Left ventricle myocardium inferior (tissue), 1 donor: ENCODE measurements at regions not wholly inside any gene's neighbourhood (a gene's known extent, or its start where the extent isn't known, plus 50 kb on each side); places are given as distances from the start of the nearest gene placed in this dataset.

Experiments used
- DNase-seq: peaks from one replicate; pipeline ENCODE4 v3.0.0-alpha.2; 2020
- H3K27ac ChIP-seq: fragments of 200-600 bp; replicated peaks from 2 replicates; pipeline ENCODE4 v1.8.0; 2021
- H3K27me3 ChIP-seq: fragments of 200-600 bp; 2 replicates; pipeline ENCODE4 v1.8.0; 2021; ENCODE audit warnings: low read depth
- H3K36me3 ChIP-seq: fragments of 200-600 bp; 2 replicates; pipeline ENCODE4 v1.8.0; 2021
- H3K4me1 ChIP-seq: fragments of 200-600 bp; 2 replicates; pipeline ENCODE4 v1.8.0; 2021
- H3K4me3 ChIP-seq: fragments of 200-600 bp; 2 replicates; pipeline ENCODE4 v1.8.0; 2021; ENCODE audit warnings: mild to moderate bottlenecking, moderate library complexity
- H3K9me3 ChIP-seq: fragments of 200-600 bp; replicated peaks from 2 replicates; pipeline ENCODE4 v1.8.0; 2021
- CTCF ChIP-seq: fragments of 200-600 bp; IDR thresholded peaks from 2 replicates; pipeline ENCODE4 v1.8.0; 2021; ENCODE audit warnings: antibody characterized with exemption, mild to moderate bottlenecking, borderline replicate concordance
- intact Hi-C: fragments of 100-400 bp; cut with micrococcal nuclease; formaldehyde crosslinking; loops from one replicate; pipeline ENCODE4 v1.11.0; 2022
- donor health status: DM: no; HTN: yes; CAD: no; lungs with severe emphysema.

GRCh38 chr12:60265741-60266140, 669.9 kb downstream of the SLC16A7 start:
- H3K27ac ChIP-seq, result no peak overlapping the region
- intact Hi-C loops, result no loop called here
- H3K9me3 ChIP-seq, result peaks cover 6% of the 10 kb centered on the region
- no peaks in the 10 kb centered on the region for H3K36me3 ChIP-seq
- no peaks in the 10 kb centered on the region for H3K27me3 ChIP-seq
- no peak overlapping the region for H3K4me3 ChIP-seq
- no peak for DNase-seq
- no peaks in the 10 kb centered on the region for H3K4me1 ChIP-seq
- no peak for TF ChIP-seq CTCF

- no peaks in the 10 kb centered on the region for H3K4me1 ChIP-seq
- intact Hi-C loops, result no loop called here
- no peak for DNase-seq
- no peak overlapping the region for H3K4me3 ChIP-seq
- H3K27ac ChIP-seq, result no peak overlapping the region
- H3K36me3 ChIP-seq, result no peaks in the 10 kb centered on the region
- no peaks in the 10 kb centered on the region for H3K27me3 ChIP-seq
- no peak for TF ChIP-seq CTCF
- peaks cover 8% of the 10 kb centered on the region for H3K9me3 ChIP-seq
Measured at GRCh38 chr12:60266381-60266852, 670.6 kb downstream of the SLC16A7 start.

GRCh38 chr12:60269611-60270269, 673.9 kb downstream of the SLC16A7 start:
- Histone ChIP-seq H3K27me3 (no peaks in the 10 kb centered on the region), H3K36me3 (no peaks in the 10 kb centered on the region), H3K9me3 (peaks cover 8% of the 10 kb centered on the region), H3K27ac (no peak overlapping the region), H3K4me3 (no peak overlapping the region), H3K4me1 (no peaks in the 10 kb centered on the region)
- no peak for DNase-seq
- TF ChIP-seq CTCF, result no peak
- intact Hi-C loops, result no loop called here

GRCh38 chr12:60271816-60272215, 676.0 kb downstream of the SLC16A7 start:
- TF ChIP-seq CTCF, result no peak
- H3K36me3 ChIP-seq, result no peaks in the 10 kb centered on the region
- DNase-seq, result no peak

GRCh38 chr12:60278209-60278608, 682.4 kb downstream of the SLC16A7 start:
- no peak for DNase-seq
- no peak for TF ChIP-seq CTCF
- Histone ChIP-seq H3K9me3 (no peaks in the 10 kb centered on the region), H3K4me3 (no peak overlapping the region), H3K27me3 (no peaks in the 10 kb centered on the region), H3K4me1 (no peaks in the 10 kb centered on the region), H3K27ac (no peak overlapping the region), H3K36me3 (no peaks in the 10 kb centered on the region)
- intact Hi-C loops, result no loop called here

More at GRCh38 chr12:60271816-60272215, 676.0 kb downstream of the SLC16A7 start:
- Histone ChIP-seq H3K4me3 (no peak overlapping the region), H3K27me3 (no peaks in the 10 kb centered on the region), H3K4me1 (no peaks in the 10 kb centered on the region), H3K9me3 (peaks cover 8% of the 10 kb centered on the region), H3K27ac (no peak overlapping the region)
- intact Hi-C loops, result no loop called here
